Heart left ventricle (tissue), 13 donors: ENCODE measurements at regions not wholly inside any gene's neighbourhood (a gene's known extent, or its start where the extent isn't known, plus 50 kb on each side); places are given as distances from the start of the nearest gene placed in this dataset.

Experiments
- CTCF ChIP-seq, 12 donors: fragments of 200-600 bp; sonication (generic) in 4 of 12; IDR thresholded peaks; one replicate each; pipeline versions ENCODE4 v1.5.0 to v1.8.0; 2018 to 2022; ENCODE audit warnings: antibody characterized with exemption in 12 of 12, mild to moderate bottlenecking in 5 of 12
- POLR2A ChIP-seq, 2 donors: fragments of 450-650 bp; IDR thresholded peaks; one replicate each; pipeline ENCODE4 v1.6.1; 2017; ENCODE audit warnings: antibody characterized with exemption in 2 of 2, mild to moderate bottlenecking in 2 of 2, moderate library complexity in 2 of 2
- donor health status: ischemic (EF 13 %, LVEDD 7.1; RV severe dilation, severe dysfunction).
- donor health status: DM: no; HTN: yes; CAD: no.
- donor health status: DM: no; HTN: no; CAD: no.
- donor health status: ischemic (EF 25% LVEDD 6.9; RV normal size, moderate dysfunction).
- donor health status: ischemic (EF 25% LVEDD 5.7; RV mildly dilated, moderate dysfunction).
- donor health status: ischemic (EF 35%, LVEDD 5.7; RV mildly dilated, moderate dysfunction).
- donor health status: nonischemic (EF 11% LVEDD 7.7; RV severe dilation, severe dysfunction).
- donor health status: DM: yes; HTN: yes; CAD: no.
- donor health status: PGD.
- donor health status: ischemic (EF 29% LVEDD 5.4; RV normal size, mild dysfunction).
- donor health status: nonischemic (EF 23%, LVEDD 6.1; RV moderate dilation, normal function).

DNA sequence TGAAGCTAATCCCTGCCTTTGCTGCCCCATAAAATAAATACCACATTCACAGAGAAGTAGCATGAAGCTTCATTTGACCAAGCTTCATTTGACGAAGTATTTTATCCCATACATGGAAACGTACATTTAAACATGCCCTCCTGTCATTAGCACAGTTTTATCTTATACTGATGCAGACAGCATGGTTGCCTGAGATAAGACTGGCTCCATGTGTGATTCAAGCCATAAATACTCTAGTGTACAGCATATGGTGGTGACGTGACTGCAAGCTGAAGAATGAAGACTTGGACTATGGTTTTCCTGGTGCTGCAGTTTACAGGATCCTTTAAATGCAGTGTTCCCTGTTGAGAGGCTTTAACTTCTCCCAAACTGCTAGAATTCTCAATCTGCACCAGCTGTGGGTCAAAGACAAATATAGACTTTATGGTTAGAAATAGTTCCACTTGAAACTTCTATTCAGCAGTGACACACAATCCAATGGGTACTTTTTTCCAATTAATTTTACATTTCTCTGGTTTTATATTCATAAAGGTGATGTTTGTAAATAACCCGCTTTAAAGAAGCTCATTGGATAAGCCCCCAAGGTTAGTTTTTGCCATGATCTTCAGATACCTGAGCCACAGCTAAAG lies 64.9 kb downstream of the CYB561 start:
- no peak for TF ChIP-seq POLR2A (IDR thresholded peaks at IDR 0.05)
- TF ChIP-seq CTCF (IDR thresholded peaks at IDR 0.05): no peak
